ENCODE measurements at regions not wholly inside any gene's neighbourhood (a gene's known extent, or its start where the extent isn't known, plus 50 kb on each side); places are given as distances from the start of the nearest gene placed in this dataset.

- TF ChIP-seq MIER2 (CRISPR knock-in tag; IDR thresholded peaks at IDR 0.05) (no peak), ZNF224 (CRISPR knock-in tag; IDR thresholded peaks at IDR 0.05) (no peak), ZNF660 (CRISPR knock-in tag; IDR thresholded peaks at IDR 0.05; ENCODE audit: borderline replicate concordance, low read depth) (no peak), STAG1 (CRISPR knock-in tag; IDR thresholded peaks at IDR 0.05) (no peak), ZNF543 (CRISPR knock-in tag; IDR thresholded peaks at IDR 0.05) (no peak), ATAD3A (CRISPR knock-in tag; IDR thresholded peaks at IDR 0.05) (no peak), NFKB2 (CRISPR knock-in tag; IDR thresholded peaks at IDR 0.05; ENCODE audit: borderline replicate concordance) (no peak), KAT8 (CRISPR knock-in tag; IDR thresholded peaks at IDR 0.05) (no peak)
Measured at GRCh38 chr10:131771634-131772358, 129.0 kb upstream of the PPP2R2D start (continued).

- 33% methylated on average over 8 of the region's 9 CpGs for WGBS (ENCODE audit: low lambda C conversion rate)
- DNase-seq (ENCODE audit: low spot score) (no peak), FAIRE-seq (no peak), ATAC-seq (no peak)
- Histone ChIP-seq H2AFZ (ENCODE audit: low read length) (no peak overlapping the region), H3K36me3 (replicated peaks in 1 of 2; ENCODE audit: control insufficient read depth in 1 of 2, insufficient read depth in 2 of 2, low read length in 2 of 2) (no peaks in the 10 kb centered on the region), H3K9ac (ENCODE audit: insufficient read depth, low read depth, low read length) (no peak overlapping the region), H3K27me3 (ENCODE audit: control insufficient read depth in 1 of 2, insufficient read depth in 2 of 2, low read length in 2 of 2) (peaks cover 2 to 36% of the 10 kb centered on the region in 2 experiments; a peak in 4 of 5 replicates), H3K4me1 (ENCODE audit: insufficient read depth, low read length) (no peaks in the 10 kb centered on the region), H3K4me3 (replicated peaks in 1 of 3; ENCODE audit: insufficient read depth in 1 of 3, low read depth in 2 of 3, low read length in 3 of 3) (no peak overlapping the region), H3K4me2 (ENCODE audit: low read depth, low read length) (no peak overlapping the region), H4K20me1 (ENCODE audit: insufficient read depth, low read length) (no peaks in the 10 kb centered on the region), H3K79me2 (ENCODE audit: insufficient read depth, low read length) (no peaks in the 10 kb centered on the region), H3K27ac (ENCODE audit: extremely low read length, insufficient read depth, low read length) (no peak overlapping the region), H3K9me3 (ENCODE audit: low read length) (peaks cover 14% of the 10 kb centered on the region)
- ChIA-PET POLR2A (no interaction called here), CTCF (ENCODE audit: low intra/inter-chr PET ratio, low total read pairs) (no interaction called here)
- BruUV-seq (replicated peaks): no TSS peak
- no peak for TF ChIP-seq HMG20A (CRISPR knock-in tag; IDR thresholded peaks at IDR 0.05; ENCODE audit: borderline replicate concordance)
- no peak for TF ChIP-seq TBL1XR1 (IDR thresholded peaks at IDR 0.05; ENCODE audit: borderline replicate concordance, low read length, partially characterized antibody)
- no peak for TF ChIP-seq HMGA1 (CRISPR knock-in tag; conservative IDR thresholded peaks at IDR 0.05)
- no peak for TF ChIP-seq ATF1 (CRISPR knock-in tag; IDR thresholded peaks at IDR 0.05)
- TF ChIP-seq ELF3 (CRISPR knock-in tag; IDR thresholded peaks at IDR 0.05): no peak
- TF ChIP-seq RNF2 (conservative IDR thresholded peaks at IDR 0.05; ENCODE audit: low read depth): no peak
- TF ChIP-seq MEF2D (CRISPR knock-in tag; IDR thresholded peaks at IDR 0.05): no peak
- TF ChIP-seq PAXIP1 (CRISPR knock-in tag; conservative IDR thresholded peaks at IDR 0.05): no peak
- TF ChIP-seq, protein P1, sequence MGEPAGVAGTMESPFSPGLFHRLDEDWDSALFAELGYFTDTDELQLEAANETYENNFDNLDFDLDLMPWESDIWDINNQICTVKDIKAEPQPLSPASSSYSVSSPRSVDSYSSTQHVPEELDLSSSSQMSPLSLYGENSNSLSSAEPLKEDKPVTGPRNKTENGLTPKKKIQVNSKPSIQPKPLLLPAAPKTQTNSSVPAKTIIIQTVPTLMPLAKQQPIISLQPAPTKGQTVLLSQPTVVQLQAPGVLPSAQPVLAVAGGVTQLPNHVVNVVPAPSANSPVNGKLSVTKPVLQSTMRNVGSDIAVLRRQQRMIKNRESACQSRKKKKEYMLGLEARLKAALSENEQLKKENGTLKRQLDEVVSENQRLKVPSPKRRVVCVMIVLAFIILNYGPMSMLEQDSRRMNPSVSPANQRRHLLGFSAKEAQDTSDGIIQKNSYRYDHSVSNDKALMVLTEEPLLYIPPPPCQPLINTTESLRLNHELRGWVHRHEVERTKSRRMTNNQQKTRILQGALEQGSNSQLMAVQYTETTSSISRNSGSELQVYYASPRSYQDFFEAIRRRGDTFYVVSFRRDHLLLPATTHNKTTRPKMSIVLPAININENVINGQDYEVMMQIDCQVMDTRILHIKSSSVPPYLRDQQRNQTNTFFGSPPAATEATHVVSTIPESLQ (CRISPR knock-in tag; conservative IDR thresholded peaks at IDR 0.05): no peak
- no peak for TF ChIP-seq KDM3A (CRISPR knock-in tag; IDR thresholded peaks at IDR 0.05; ENCODE audit: low read depth)
- no peak for TF ChIP-seq PHB2 (IDR thresholded peaks at IDR 0.05; ENCODE audit: partially characterized antibody)
- TF ChIP-seq ZNF3 (CRISPR knock-in tag; IDR thresholded peaks at IDR 0.05): no peak
- in situ Hi-C loops (cut with HindIII; ENCODE audit: extremely low pct_ligation_motif_present, low pct_unique_long_range_greater_than_20kb) (no loop called here), intact Hi-C loops (cut with micrococcal nuclease; ENCODE audit: unreplicated experiment) (no loop called here)
Measured at GRCh38 chr10:131772441-131772840, 128.4 kb upstream of the PPP2R2D start.
